Body of pancreas (tissue), 4 donors: ENCODE measurements at regions not wholly inside any gene's neighbourhood (a gene's known extent, or its start where the extent isn't known, plus 50 kb on each side); places are given as distances from the start of the nearest gene placed in this dataset.

Experiments
- CTCF ChIP-seq, 7 experiments: fragments of 450-650 bp in 4 of 7; fragments of 200-600 bp in 3 of 7; sonication (generic) in 3 of 7; IDR thresholded peaks; one replicate each; pipeline ENCODE4 v1.5.1; 2016 to 2019; ENCODE audit warnings: antibody characterized with exemption in 7 of 7
- POLR2A ChIP-seq, 3 donors: fragments of 450-650 bp; IDR thresholded peaks; one replicate each; pipeline ENCODE4 v1.6.1; 2016; ENCODE audit warnings: antibody characterized with exemption in 3 of 3, mild to moderate bottlenecking in 2 of 3

- TF ChIP-seq CTCF (IDR thresholded peaks at IDR 0.05), result no peak
- no peak for TF ChIP-seq POLR2A (IDR thresholded peaks at IDR 0.05)
Observed at GRCh38 chr4:124807421-124807820, 94.9 kb upstream of the ANKRD50 start.
